Progenitor cell of endocrine pancreas (in vitro differentiated cells): ENCODE measurements at regions not wholly inside any gene's neighbourhood (a gene's known extent, or its start where the extent isn't known, plus 50 kb on each side); places are given as distances from the start of the nearest gene placed in this dataset.

ENCODE experiments used
- DNase-seq: peaks from one replicate; pipeline ENCODE4 v3.0.0; 2021; ENCODE audit warnings: low spot score; ENCODE audit not compliant: unreplicated experiment
- H3K27ac Mint-ChIP-seq: 2 replicates; pipeline ENCODE4 v1.8.0; 2021; ENCODE audit warnings: mild to moderate bottlenecking, moderate library complexity, mixed read lengths
- H3K27me3 Mint-ChIP-seq: 2 replicates; pipeline ENCODE4 v1.8.0; 2021; ENCODE audit warnings: mixed read lengths
- H3K36me3 Mint-ChIP-seq: 2 replicates; pipeline ENCODE4 v1.8.0; 2022; ENCODE audit warnings: mixed read lengths; ENCODE audit not compliant: insufficient read depth
- H3K4me1 Mint-ChIP-seq: 2 replicates; pipeline ENCODE4 v1.8.0; 2021; ENCODE audit warnings: low read depth, mixed read lengths
- H3K4me3 Mint-ChIP-seq: 2 replicates; pipeline ENCODE4 v1.8.0; 2021; ENCODE audit warnings: low read depth, mild to moderate bottlenecking, moderate library complexity, mixed read lengths
- H3K9me3 Mint-ChIP-seq: 2 replicates; pipeline ENCODE4 v1.8.0; 2021; ENCODE audit warnings: low read depth, mixed read lengths
- CTCF ChIP-seq: fragments of 200-600 bp; sonication (generic); IDR thresholded peaks from one replicate; pipeline ENCODE4 v1.5.0; 2021; ENCODE audit warnings: antibody characterized with exemption, mild to moderate bottlenecking; ENCODE audit not compliant: unreplicated experiment

GRCh38 chr1:48164571-48164970, 57.9 kb upstream of the SLC5A9 start:
- no peak for TF ChIP-seq CTCF
- Mint-ChIP-seq H3K27me3 (no peaks in the 10 kb centered on the region), H3K27ac (no peak overlapping the region), H3K9me3 (peaks cover 16% of the 10 kb centered on the region), H3K4me3 (no peak overlapping the region), H3K36me3 (peaks cover 2% of the 10 kb centered on the region), H3K4me1 (peaks cover 16% of the 10 kb centered on the region)
- DNase-seq, result no peak

- Mint-ChIP-seq H3K4me1 (peaks cover 16% of the 10 kb centered on the region), H3K4me3 (no peak overlapping the region), H3K27ac (no peak overlapping the region), H3K36me3 (no peaks in the 10 kb centered on the region), H3K27me3 (no peaks in the 10 kb centered on the region), H3K9me3 (peaks cover 5% of the 10 kb centered on the region)
- TF ChIP-seq CTCF, result no peak
- DNase-seq, result no peak
These were observed 61.9 kb upstream of the SLC5A9 start for GRCh38 chr1:48160486-48161132.

GRCh38 chr1:48139275-48139674, 83.2 kb upstream of the SLC5A9 start:
- no peak overlapping the region for H3K27ac Mint-ChIP-seq
- H3K36me3 Mint-ChIP-seq, result peaks cover 17% of the 10 kb centered on the region
- no peak for DNase-seq
- peaks cover 40% of the 10 kb centered on the region for H3K9me3 Mint-ChIP-seq
- peaks cover 10% of the 10 kb centered on the region for H3K4me1 Mint-ChIP-seq
- no peaks in the 10 kb centered on the region for H3K27me3 Mint-ChIP-seq
- H3K4me3 Mint-ChIP-seq, result no peak overlapping the region
- no peak for TF ChIP-seq CTCF

GRCh38 chr1:48127735-48128685, 94.5 kb upstream of the SLC5A9 start:
- Mint-ChIP-seq H3K9me3 (peaks cover 8% of the 10 kb centered on the region), H3K4me1 (peaks cover 7% of the 10 kb centered on the region), H3K27ac (no peak overlapping the region), H3K27me3 (no peaks in the 10 kb centered on the region), H3K4me3 (no peak overlapping the region), H3K36me3 (no peaks in the 10 kb centered on the region)
- no peak for TF ChIP-seq CTCF
- DNase-seq, result no peak

- DNase-seq, result no peak
- Mint-ChIP-seq H3K9me3 (peaks cover 3% of the 10 kb centered on the region), H3K27me3 (no peaks in the 10 kb centered on the region), H3K4me1 (peaks cover 13% of the 10 kb centered on the region), H3K36me3 (no peaks in the 10 kb centered on the region), H3K27ac (no peak overlapping the region), H3K4me3 (no peak overlapping the region)
- TF ChIP-seq CTCF, result no peak
These were observed 98.9 kb upstream of the SLC5A9 start for GRCh38 chr1:48123647-48124046.
